Breast epithelium (tissue), 4 donors: ENCODE measurements at regions not wholly inside any gene's neighbourhood (a gene's known extent, or its start where the extent isn't known, plus 50 kb on each side); places are given as distances from the start of the nearest gene placed in this dataset.
"Not testable (repeated sequence)": the region's sequence is repeated elsewhere in the genome, so short reads cannot be mapped to it uniquely, and the experiment has no call there.

Experiments used
- DNase-seq, 2 donors: peaks; one replicate each; pipeline ENCODE4 v3.0.0-alpha.2; 2019; ENCODE audit warnings: low spot score in 2 of 2
- H3K27ac ChIP-seq, 2 donors: fragments of 200-600 bp; sonication (generic) in 1 of 2; one replicate each; pipeline ENCODE4 v1.5.1; 2016 to 2019; ENCODE audit warnings: mild to moderate bottlenecking in 1 of 2
- H3K27me3 ChIP-seq, 2 donors: fragments of 200-600 bp; sonication (generic) in 1 of 2; one replicate each; pipeline versions ENCODE4 v1.5.1 to v1.6.0; 2017 to 2019; ENCODE audit warnings: control low read depth in 1 of 2, mild to moderate bottlenecking in 1 of 2
- H3K36me3 ChIP-seq: fragments of 200-600 bp; one replicate; pipeline ENCODE4 v1.5.1; 2019
- H3K4me1 ChIP-seq, 2 donors: fragments of 200-600 bp; sonication (generic); one replicate each; pipeline ENCODE4 v1.5.1; 2016 to 2019; ENCODE audit warnings: control low read depth in 1 of 2
- H3K4me3 ChIP-seq, 3 donors: fragments of 200-600 bp; sonication (generic); 1 replicate in 2 of 3; 2 replicates in 1 of 3; pipeline ENCODE4 v1.5.1; 2016 to 2019; ENCODE audit warnings: mild to moderate bottlenecking in 3 of 3, moderate library complexity in 2 of 3
- H3K9me3 ChIP-seq, 2 donors: fragments of 200-600 bp; sonication (generic) in 1 of 2; one replicate each; pipeline ENCODE4 v1.5.1; 2016 to 2019; ENCODE audit warnings: control low read depth in 1 of 2
- CTCF ChIP-seq, 3 donors: fragments of 450-650 bp; IDR thresholded peaks; one replicate each; pipeline ENCODE4 v1.5.1; 2016 to 2017; ENCODE audit warnings: antibody characterized with exemption in 3 of 3, mild to moderate bottlenecking in 3 of 3, moderate library complexity in 3 of 3
- POLR2A ChIP-seq: fragments of 450-650 bp; IDR thresholded peaks from one replicate; pipeline ENCODE4 v1.6.1; 2016; ENCODE audit warnings: antibody characterized with exemption, mild to moderate bottlenecking, moderate library complexity
- POLR2AphosphoS5 ChIP-seq, 3 donors: sonication (generic); formaldehyde crosslinking; IDR thresholded peaks; one replicate each; pipeline ENCODE4 v1.6.1; 2017; ENCODE audit warnings: antibody characterized with exemption in 3 of 3
- intact Hi-C: fragments of 100-400 bp; cut with DNase I; formaldehyde crosslinking; loops from one replicate; pipeline ENCODE4 v1.15.1; 2023; ENCODE audit warnings: low total_unique reads

GRCh38 chr11:116339306-116340098 is 433.3 kb downstream of the BUD13 start:
- Histone ChIP-seq H3K27me3 (no peaks in the 10 kb centered on the region), H3K9me3 (peaks cover 0 to 12% of the 10 kb centered on the region in 2 donors), H3K36me3 (no peaks in the 10 kb centered on the region), H3K4me3 (no peak overlapping the region), H3K4me1 (no peaks in the 10 kb centered on the region), H3K27ac (no peak overlapping the region)
- intact Hi-C loops: no loop called here
- no peak for TF ChIP-seq POLR2A
- TF ChIP-seq POLR2AphosphoS5 (IDR thresholded peaks at IDR 0.05): no peak
- TF ChIP-seq CTCF (IDR thresholded peaks at IDR 0.05): no peak
- no peak for DNase-seq

GRCh38 chr11:116338500-116338899 is 434.3 kb downstream of the BUD13 start:
- intact Hi-C loops, DNase-seq, H3K27me3 ChIP-seq, H3K4me3 ChIP-seq, H3K36me3 ChIP-seq, H3K4me1 ChIP-seq, H3K27ac ChIP-seq: not testable (repeated sequence)
- peaks cover 0 to 12% of the 10 kb centered on the region in 2 donors for H3K9me3 ChIP-seq

GRCh38 chr11:116336540-116336939 is 436.2 kb downstream of the BUD13 start:
- Histone ChIP-seq H3K4me1 (no peaks in the 10 kb centered on the region), H3K9me3 (peaks cover 0 to 12% of the 10 kb centered on the region in 2 donors), H3K27me3 (no peaks in the 10 kb centered on the region), H3K4me3 (no peak overlapping the region), H3K36me3 (no peaks in the 10 kb centered on the region), H3K27ac (no peak overlapping the region)
- DNase-seq: no peak
- intact Hi-C loops: no loop called here
- no peak for TF ChIP-seq POLR2A

- H3K36me3 ChIP-seq: no peaks in the 10 kb centered on the region
- no peaks in the 10 kb centered on the region for H3K27me3 ChIP-seq
- no peak overlapping the region for H3K4me3 ChIP-seq
- H3K27ac ChIP-seq: no peak overlapping the region
- H3K9me3 ChIP-seq: peaks cover 0 to 12% of the 10 kb centered on the region in 2 donors
- TF ChIP-seq POLR2AphosphoS5 (IDR thresholded peaks at IDR 0.05) (no peak), CTCF (IDR thresholded peaks at IDR 0.05) (no peak), POLR2A (no peak)
- intact Hi-C loops: no loop called here
- DNase-seq: no peak
- no peaks in the 10 kb centered on the region for H3K4me1 ChIP-seq
Observed at GRCh38 chr11:116335891-116336290, 436.9 kb downstream of the BUD13 start.

GRCh38 chr11:116335078-116335477 is 437.7 kb downstream of the BUD13 start:
- no peak for DNase-seq
- Histone ChIP-seq H3K36me3 (no peaks in the 10 kb centered on the region), H3K27ac (no peak overlapping the region), H3K4me3 (no peak overlapping the region), H3K4me1 (no peaks in the 10 kb centered on the region), H3K9me3 (peaks cover 0 to 12% of the 10 kb centered on the region in 2 donors), H3K27me3 (no peaks in the 10 kb centered on the region)
- TF ChIP-seq POLR2AphosphoS5 (IDR thresholded peaks at IDR 0.05): no peak
- no peak for TF ChIP-seq POLR2A
- no peak for TF ChIP-seq CTCF (IDR thresholded peaks at IDR 0.05)
- intact Hi-C loops: no loop called here

GRCh38 chr11:116334596-116334995 is 438.2 kb downstream of the BUD13 start:
- Histone ChIP-seq H3K27me3 (no peaks in the 10 kb centered on the region), H3K9me3 (peaks cover 0 to 12% of the 10 kb centered on the region in 2 donors), H3K27ac (no peak overlapping the region), H3K4me1 (no peaks in the 10 kb centered on the region), H3K4me3 (no peak overlapping the region), H3K36me3 (no peaks in the 10 kb centered on the region)
- no peak for TF ChIP-seq POLR2AphosphoS5 (IDR thresholded peaks at IDR 0.05)
- no peak for TF ChIP-seq CTCF (IDR thresholded peaks at IDR 0.05)
- no peak for TF ChIP-seq POLR2A
- no peak for DNase-seq
- intact Hi-C loops: no loop called here
